ENCODE measurements at regions not wholly inside any gene's neighbourhood (a gene's known extent, or its start where the extent isn't known, plus 50 kb on each side); places are given as distances from the start of the nearest gene placed in this dataset.

- TF ChIP-seq CTCF (IDR thresholded peaks at IDR 0.05) (no peak), POLR2A (IDR thresholded peaks at IDR 0.05) (no peak)
Measured at GRCh38 chr14:103221781-103222358, 98.6 kb downstream of the TNFAIP2 start.
